ENCODE measurements at regions not wholly inside any gene's neighbourhood (a gene's known extent, or its start where the extent isn't known, plus 50 kb on each side); places are given as distances from the start of the nearest gene placed in this dataset.
"Not testable (repeated sequence)": the region's sequence is repeated elsewhere in the genome, so short reads cannot be mapped to it uniquely, and the experiment has no call there.

GRCh38 chr1:177891809-177892208 lies 78.0 kb downstream of the SEC16B start:
- DNase-seq: no peak

DNA sequence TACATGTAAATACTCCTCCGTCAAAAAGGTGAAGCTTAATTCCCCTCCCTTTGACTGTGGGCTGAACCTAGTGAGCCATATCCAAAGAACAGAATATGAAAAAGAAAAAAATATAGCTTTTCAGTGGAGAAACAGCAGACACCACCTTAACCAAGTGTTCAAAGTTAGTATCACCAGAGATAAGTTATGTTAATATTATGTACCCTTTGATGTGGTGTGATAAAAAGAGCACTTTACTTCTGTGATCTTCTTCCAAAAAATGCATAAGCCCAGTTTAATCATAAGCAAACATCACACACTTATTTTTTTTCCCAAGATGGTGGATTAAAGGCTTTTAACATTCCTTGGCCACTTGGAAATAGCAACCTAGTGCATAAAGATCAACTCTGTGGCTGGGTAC lies 79.4 kb downstream of the SEC16B start:
- no peak for DNase-seq

DNA sequence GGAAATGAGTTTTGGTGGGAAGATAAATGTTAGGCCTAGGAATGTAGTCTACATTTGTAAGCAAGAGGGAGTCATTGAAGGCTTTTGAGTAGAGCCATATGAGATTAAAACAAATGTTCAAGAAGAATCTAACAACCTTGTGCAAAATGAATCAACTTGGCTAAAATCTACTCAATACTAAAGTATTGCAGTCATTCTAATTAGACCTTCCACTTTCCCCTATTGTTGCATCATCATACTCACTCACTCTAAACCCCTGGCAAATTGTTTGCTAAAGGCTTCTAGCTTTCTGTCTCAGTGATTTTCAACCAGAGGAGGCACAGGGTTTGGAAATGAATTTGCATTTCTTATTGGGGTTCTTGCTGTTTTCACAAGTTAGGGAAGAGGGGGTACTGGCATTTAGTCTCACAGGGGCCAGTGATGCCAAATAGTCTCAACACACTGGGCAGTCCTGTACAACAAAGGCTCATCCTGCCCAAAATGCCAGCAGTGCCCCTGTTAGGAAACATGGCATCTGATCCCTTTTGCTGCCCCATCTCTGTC lies 85.3 kb downstream of the SEC16B start:
- no peak for DNase-seq

- no peak for DNase-seq
Observed at GRCh38 chr1:177883581-177883980, 86.3 kb downstream of the SEC16B start.

DNA sequence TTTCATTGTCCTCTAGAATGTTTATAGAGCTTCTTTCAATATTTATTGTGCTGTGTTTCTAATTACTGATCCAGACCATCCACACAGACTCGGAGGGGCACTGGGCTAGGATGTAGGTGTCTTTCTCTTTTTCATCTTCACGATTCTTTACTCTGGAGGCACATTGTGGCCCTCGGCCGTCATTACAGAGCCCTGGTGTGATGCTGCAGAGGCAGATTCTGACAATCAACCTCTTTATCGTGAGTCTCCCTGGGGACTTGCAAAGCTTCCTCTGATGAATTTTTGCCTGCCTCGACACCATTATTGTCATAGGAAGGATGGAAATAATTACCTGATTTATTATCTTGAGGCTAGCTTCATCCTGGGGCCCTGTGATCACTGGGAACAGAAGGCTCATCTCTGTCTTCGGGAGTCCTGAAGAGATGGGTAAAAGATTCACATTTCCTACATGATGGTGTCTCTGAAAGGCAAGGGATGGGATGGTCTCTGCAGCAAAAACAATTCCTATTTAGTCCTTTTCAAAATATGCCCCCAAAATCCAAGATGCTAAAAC lies 89.4 kb downstream of the SEC16B start:
- DNase-seq: no peak

- DNase-seq: no peak
Observed at GRCh38 chr1:177877086-177877485, 92.8 kb downstream of the SEC16B start.

DNA sequence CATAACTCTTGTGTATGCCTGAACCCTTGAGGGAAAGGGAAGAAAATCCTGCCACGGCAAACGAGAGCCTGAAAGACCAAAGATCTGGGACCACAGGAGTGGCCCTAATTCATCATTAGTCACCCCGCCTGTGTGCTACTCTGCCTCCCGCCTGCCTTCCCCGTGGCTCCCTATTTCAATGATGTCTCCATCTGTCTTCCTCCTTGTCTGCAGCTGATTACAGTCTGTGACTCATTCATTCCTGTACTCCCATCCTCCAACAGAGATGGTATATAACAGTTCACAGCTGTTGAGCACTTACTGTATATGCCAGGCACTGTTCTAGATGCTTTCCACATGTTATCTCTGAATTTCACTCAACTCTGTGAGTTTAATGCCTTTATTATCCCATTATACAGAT lies 96.6 kb downstream of the SEC16B start:
- peak; percentile 23 for DNase-seq

- no peak for DNase-seq
Observed at GRCh38 chr1:177872308-177872900, 97.5 kb downstream of the SEC16B start.

DNA sequence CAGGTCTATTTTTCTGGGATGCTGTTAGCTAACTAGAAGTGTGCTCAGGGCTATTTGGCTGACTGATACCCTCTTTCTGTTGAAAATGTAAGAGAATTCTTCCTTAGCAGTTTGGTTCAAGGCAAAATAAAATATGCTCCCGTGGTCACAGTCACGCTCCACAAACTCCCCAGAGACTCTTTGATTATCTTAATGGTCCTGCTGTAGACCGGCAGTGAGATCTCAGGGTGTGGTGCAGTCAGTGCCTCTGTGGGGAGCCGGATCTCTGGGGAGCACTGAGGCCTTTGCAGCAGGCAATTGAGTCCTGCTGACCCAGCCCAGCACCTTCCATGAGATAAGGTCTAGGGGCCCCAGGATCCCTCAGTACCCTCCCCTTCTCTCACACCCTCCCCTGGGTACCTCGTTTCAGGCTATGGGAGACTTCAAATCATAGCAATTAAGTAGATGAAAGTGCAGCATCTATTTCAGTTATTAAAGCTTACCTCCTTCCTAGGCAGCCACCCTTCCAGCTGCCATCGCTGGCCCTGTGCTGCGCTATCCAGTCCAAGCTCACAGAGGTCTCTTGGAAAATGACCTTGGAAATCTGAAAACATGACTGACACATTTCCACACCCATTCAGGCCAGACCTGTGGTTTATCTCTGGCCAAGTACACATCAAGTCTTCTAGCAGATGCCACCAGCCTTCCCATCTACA lies 98.1 kb downstream of the SEC16B start:
- DNase-seq: no peak

DNA sequence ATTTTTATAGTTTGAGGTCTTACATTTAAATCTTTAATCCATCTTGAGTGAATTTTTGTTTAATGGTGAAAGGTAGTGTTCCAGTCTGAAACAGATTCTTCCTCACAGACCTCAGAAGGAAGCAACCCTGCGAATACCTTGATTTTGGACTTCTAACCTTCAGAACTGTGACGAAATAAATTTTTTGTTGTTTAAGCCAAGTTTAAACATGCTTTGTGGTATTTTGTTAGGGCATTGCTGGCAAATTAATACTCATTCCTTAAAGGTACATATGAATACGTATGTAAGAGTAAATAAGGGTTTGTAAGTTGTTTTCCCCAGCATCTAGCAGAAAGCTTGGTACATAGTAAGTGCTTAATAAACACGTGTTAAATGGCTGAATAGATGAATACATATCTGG lies 100.3 kb downstream of the SEC16B start:
- DNase-seq: no peak

GRCh38 chr1:177869011-177869410 lies 100.8 kb downstream of the SEC16B start:
- DNase-seq: not testable (repeated sequence)

GRCh38 chr1:177865807-177866206 lies 104.1 kb downstream of the SEC16B start:
- peak; percentile 44 for DNase-seq

- no peak for DNase-seq
Observed at GRCh38 chr1:177864538-177865305, 105.1 kb downstream of the SEC16B start.

DNA sequence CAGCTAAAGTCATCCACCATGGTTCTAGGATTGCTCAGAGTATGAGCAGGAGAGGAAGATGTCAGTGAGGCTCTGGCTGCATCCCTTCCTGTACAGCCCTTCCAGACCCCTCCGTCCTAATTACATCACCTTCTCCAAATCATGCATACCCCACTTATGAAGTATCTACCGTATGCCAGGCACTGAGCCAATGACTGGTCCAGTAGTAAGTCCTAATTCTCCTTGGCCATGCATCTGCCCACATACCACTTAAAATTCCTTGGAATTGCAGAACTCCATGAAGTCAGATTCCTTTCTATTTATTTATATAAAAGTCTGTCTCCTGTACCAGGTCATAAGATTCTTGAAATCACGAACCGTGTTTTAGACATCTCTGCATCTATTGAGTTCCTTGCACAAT lies 106.1 kb downstream of the SEC16B start:
- no peak for DNase-seq

- no peak for DNase-seq
Observed at GRCh38 chr1:177862916-177863315, 106.9 kb downstream of the SEC16B start.

DNA sequence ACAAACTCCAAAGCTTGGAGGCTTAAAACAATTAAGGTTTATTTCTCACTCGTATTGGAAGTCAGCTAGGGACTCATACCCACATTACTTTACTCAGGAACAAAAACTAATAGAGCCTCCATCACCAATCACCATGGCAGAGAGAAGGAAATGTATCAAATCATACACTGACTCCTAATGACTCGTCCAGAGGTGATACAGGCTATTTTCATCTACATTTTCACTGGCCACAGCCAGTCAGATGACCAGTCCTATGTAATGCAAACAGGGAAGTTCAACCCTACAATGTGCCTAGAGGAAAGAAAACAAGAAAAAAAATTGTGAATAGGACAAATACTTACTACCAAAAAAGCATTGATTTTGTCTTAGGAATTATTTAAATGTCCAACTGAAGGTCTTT lies 110.3 kb downstream of the SEC16B start:
- DNase-seq: no peak

GRCh38 chr1:177858332-177858821 lies 111.5 kb downstream of the SEC16B start:
- peak; percentile 13 for DNase-seq

GRCh38 chr1:177857285-177857684 lies 112.6 kb downstream of the SEC16B start:
- DNase-seq: peak; percentile 86

GRCh38 chr1:177854951-177855350 lies 114.9 kb downstream of the SEC16B start:
- no peak for DNase-seq

- no peak for DNase-seq
Observed at GRCh38 chr1:177849579-177850290, 120.1 kb downstream of the SEC16B start.

- DNase-seq: no peak
Observed at GRCh38 chr1:177849130-177849529, 120.7 kb downstream of the SEC16B start.

DNA sequence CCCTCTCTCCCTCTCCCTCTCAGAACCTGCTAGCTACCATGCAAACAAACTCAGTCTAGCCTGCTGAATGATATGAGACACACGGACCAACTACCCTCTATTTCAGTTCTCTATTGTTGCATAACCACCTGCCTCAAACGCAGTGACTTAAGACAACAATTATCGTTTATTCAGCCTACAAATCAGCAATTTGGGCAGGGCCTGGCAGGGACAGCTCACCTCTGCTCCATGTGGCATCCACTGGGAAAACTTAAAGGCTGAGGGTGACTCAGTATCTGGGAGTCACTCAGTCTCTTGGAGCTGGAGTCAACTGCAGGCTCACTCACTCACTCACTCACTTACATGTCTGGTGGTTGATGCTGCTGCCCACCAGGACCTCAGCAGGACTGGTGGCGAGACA lies 121.3 kb downstream of the SEC16B start:
- DNase-seq: no peak

DNA sequence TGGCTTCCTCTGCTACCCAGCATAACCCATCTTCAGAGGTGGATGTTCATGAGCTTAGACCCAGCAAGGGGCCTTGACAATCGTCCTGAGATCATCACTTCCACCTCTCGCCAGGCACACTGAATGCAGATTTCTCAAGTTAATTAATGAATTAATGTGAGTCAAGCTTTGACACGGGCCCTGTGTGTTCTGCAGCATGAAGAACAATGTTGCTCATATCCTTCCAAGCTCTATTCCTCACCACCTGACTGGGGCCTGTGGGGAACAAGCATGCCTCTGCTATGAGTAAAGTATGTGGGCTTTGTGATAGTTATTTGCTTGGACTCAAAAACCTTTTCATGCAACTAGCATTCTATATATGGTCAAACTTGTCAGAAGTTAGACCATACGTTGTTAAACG lies 122.0 kb downstream of the SEC16B start:
- DNase-seq: no peak
